Uterus (tissue), 2 donors: ENCODE measurements at regions not wholly inside any gene's neighbourhood (a gene's known extent, or its start where the extent isn't known, plus 50 kb on each side); places are given as distances from the start of the nearest gene placed in this dataset.

Source experiments
- CTCF ChIP-seq, 4 experiments: fragments of 200-600 bp in 2 of 4; fragments of 450-650 bp in 2 of 4; sonication (generic) in 2 of 4; IDR thresholded peaks; one replicate each; pipeline ENCODE4 v1.5.1; 2016 to 2019; ENCODE audit warnings: antibody characterized with exemption in 4 of 4, mild to moderate bottlenecking in 2 of 4, moderate library complexity in 1 of 4
- POLR2A ChIP-seq, 2 donors: fragments of 450-650 bp; IDR thresholded peaks; one replicate each; pipeline ENCODE4 v1.6.1; 2016; ENCODE audit warnings: antibody characterized with exemption in 2 of 2, mild to moderate bottlenecking in 1 of 2, moderate library complexity in 1 of 2

DNA sequence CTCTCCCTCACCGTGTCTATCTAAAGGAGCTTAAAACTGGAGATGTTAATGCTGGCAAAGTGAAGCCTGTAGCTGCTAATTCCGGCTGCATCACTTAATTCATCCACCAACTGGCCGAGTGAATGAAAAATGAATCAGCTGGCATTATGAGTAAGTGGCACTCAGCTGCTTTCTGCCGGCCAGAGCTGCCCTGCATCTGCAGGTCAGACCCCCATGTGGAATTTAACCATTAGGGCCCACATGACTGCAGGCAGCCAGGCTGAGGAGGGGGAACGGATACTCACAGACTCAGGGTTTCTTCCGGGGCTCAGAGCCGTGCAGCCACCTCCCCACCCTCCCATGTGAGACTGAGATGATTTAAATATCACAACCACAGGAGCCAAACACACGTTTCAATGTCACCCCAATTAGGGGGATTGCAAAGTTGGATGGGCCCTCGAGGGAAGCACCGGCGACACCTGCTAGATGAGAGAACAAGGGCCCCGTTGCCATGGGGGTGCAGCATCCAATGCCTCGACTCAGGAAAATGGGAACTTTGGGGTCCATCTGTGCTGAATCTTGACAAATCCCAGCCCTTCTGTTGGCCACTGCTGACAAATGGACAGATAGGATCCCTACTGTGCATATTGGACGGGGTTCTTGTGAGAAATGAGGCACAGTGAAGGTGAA is 115.6 kb upstream of the ALDH1B1 start:
- TF ChIP-seq CTCF (IDR thresholded peaks at IDR 0.05) (no peak), POLR2A (IDR thresholded peaks at IDR 0.05) (no peak)
